ENCODE measurements at regions not wholly inside any gene's neighbourhood (a gene's known extent, or its start where the extent isn't known, plus 50 kb on each side); places are given as distances from the start of the nearest gene placed in this dataset.

- no peak overlapping the region for H3K4me3 ChIP-seq (ENCODE audit: low read length)
- H3K9ac ChIP-seq (ENCODE audit: low read length) = no peak overlapping the region
- no peaks in the 10 kb centered on the region for H3K9me3 ChIP-seq (replicated peaks; ENCODE audit: insufficient read depth, low read length)
- H2AFZ ChIP-seq (ENCODE audit: low read length) = no peak overlapping the region
- H4K20me1 ChIP-seq (ENCODE audit: insufficient read depth, low read length) = no peaks in the 10 kb centered on the region
- H3K4me2 ChIP-seq (ENCODE audit: low read depth, low read length) = no peak overlapping the region
- no peak for DNase-seq
- H3F3A ChIP-seq (ENCODE audit: insufficient read depth, low read length) = no peaks in the 10 kb centered on the region
- no peaks in the 10 kb centered on the region for H3K9me2 ChIP-seq (replicated peaks; ENCODE audit: insufficient read depth, low read length)
- no peaks in the 10 kb centered on the region for H3K79me2 ChIP-seq (ENCODE audit: low read length)
- H3K27me3 ChIP-seq (replicated peaks; ENCODE audit: insufficient read depth, low read length) = no peaks in the 10 kb centered on the region
- H3K4me1 ChIP-seq (ENCODE audit: low read length) = no peaks in the 10 kb centered on the region
- no peaks in the 10 kb centered on the region for H3K36me3 ChIP-seq (replicated peaks; ENCODE audit: insufficient read depth, low read length)
- no peak overlapping the region for H3K27ac ChIP-seq (ENCODE audit: low read length)
- TF ChIP-seq EZH2phosphoT487 (IDR thresholded peaks at IDR 0.05; ENCODE audit: low read length) (no peak), EZH2 (optimal IDR thresholded peaks at IDR 0.05; ENCODE audit: low read depth, low read length) (no peak), CTCF (IDR thresholded peaks at IDR 0.05; ENCODE audit: low read length) (no peak)
These were observed 86.5 kb upstream of the NMNAT3 start for GRCh38 chr3:139764069-139764905.

GRCh38 chr3:139762302-139762701 lies 84.5 kb upstream of the NMNAT3 start:
- DNase-seq = no peak
- Histone ChIP-seq H2AFZ (ENCODE audit: low read length) (no peak overlapping the region), H4K20me1 (ENCODE audit: insufficient read depth, low read length) (no peaks in the 10 kb centered on the region), H3K4me2 (ENCODE audit: low read depth, low read length) (no peak overlapping the region), H3K9me2 (replicated peaks; ENCODE audit: insufficient read depth, low read length) (no peaks in the 10 kb centered on the region), H3K79me2 (ENCODE audit: low read length) (no peaks in the 10 kb centered on the region), H3K4me1 (ENCODE audit: low read length) (no peaks in the 10 kb centered on the region), H3K9me3 (replicated peaks; ENCODE audit: insufficient read depth, low read length) (no peaks in the 10 kb centered on the region), H3K27ac (ENCODE audit: low read length) (no peak overlapping the region), H3K9ac (ENCODE audit: low read length) (no peak overlapping the region), H3K36me3 (replicated peaks; ENCODE audit: insufficient read depth, low read length) (no peaks in the 10 kb centered on the region), H3K27me3 (replicated peaks; ENCODE audit: insufficient read depth, low read length) (no peaks in the 10 kb centered on the region), H3F3A (ENCODE audit: insufficient read depth, low read length) (no peaks in the 10 kb centered on the region), H3K4me3 (ENCODE audit: low read length) (no peak overlapping the region)
- TF ChIP-seq EZH2phosphoT487 (IDR thresholded peaks at IDR 0.05; ENCODE audit: low read length) (no peak), CTCF (IDR thresholded peaks at IDR 0.05; ENCODE audit: low read length) (no peak), EZH2 (optimal IDR thresholded peaks at IDR 0.05; ENCODE audit: low read depth, low read length) (no peak)

GRCh38 chr3:139759470-139759869 lies 81.7 kb upstream of the NMNAT3 start:
- Histone ChIP-seq H3K27me3 (replicated peaks; ENCODE audit: insufficient read depth, low read length) (no peaks in the 10 kb centered on the region), H2AFZ (ENCODE audit: low read length) (no peak overlapping the region), H3K36me3 (replicated peaks; ENCODE audit: insufficient read depth, low read length) (no peaks in the 10 kb centered on the region), H3K4me2 (ENCODE audit: low read depth, low read length) (no peak overlapping the region), H3K9me2 (replicated peaks; ENCODE audit: insufficient read depth, low read length) (no peaks in the 10 kb centered on the region), H4K20me1 (ENCODE audit: insufficient read depth, low read length) (no peaks in the 10 kb centered on the region), H3F3A (ENCODE audit: insufficient read depth, low read length) (no peaks in the 10 kb centered on the region), H3K79me2 (ENCODE audit: low read length) (no peaks in the 10 kb centered on the region), H3K9me3 (replicated peaks; ENCODE audit: insufficient read depth, low read length) (no peaks in the 10 kb centered on the region), H3K27ac (ENCODE audit: low read length) (no peak overlapping the region), H3K4me1 (ENCODE audit: low read length) (no peaks in the 10 kb centered on the region), H3K9ac (ENCODE audit: low read length) (no peak overlapping the region), H3K4me3 (ENCODE audit: low read length) (no peak overlapping the region)
- no peak for DNase-seq
- TF ChIP-seq EZH2phosphoT487 (IDR thresholded peaks at IDR 0.05; ENCODE audit: low read length) (no peak), EZH2 (optimal IDR thresholded peaks at IDR 0.05; ENCODE audit: low read depth, low read length) (no peak), CTCF (IDR thresholded peaks at IDR 0.05; ENCODE audit: low read length) (no peak)

Measured in MM.1S (cell line).